HG03378 (cell line): ENCODE measurements at regions not wholly inside any gene's neighbourhood (a gene's known extent, or its start where the extent isn't known, plus 50 kb on each side); places are given as distances from the start of the nearest gene placed in this dataset.
"Not testable (repeated sequence)": the region's sequence is repeated elsewhere in the genome, so short reads cannot be mapped to it uniquely, and the experiment has no call there.

Experiments
- ATAC-seq: cut with Tn5 transposase; IDR thresholded peaks from one replicate; pipeline ENCODE4 v1.9.1; 2021; ENCODE audit warnings: mild to moderate bottlenecking, moderate library complexity; ENCODE audit not compliant: unreplicated experiment

DNA sequence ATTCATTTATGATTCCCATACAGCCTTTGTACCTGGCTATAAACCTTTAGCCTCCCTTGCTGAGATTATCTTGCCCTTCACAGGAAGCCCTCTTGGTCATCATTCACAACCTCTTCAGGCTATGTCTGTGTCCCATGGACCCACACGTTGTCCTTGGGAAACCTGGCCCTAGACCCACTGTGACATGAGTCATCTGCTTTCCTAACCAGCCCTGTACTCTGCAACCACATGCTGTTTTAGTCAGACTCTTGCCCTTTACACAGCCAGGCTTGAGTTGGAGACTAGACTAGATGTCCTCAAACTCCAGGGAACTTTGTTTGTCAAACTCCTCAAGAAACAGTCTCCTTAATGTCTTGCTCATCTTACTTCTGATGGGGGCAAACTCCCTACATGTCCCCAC lies 229.3 kb upstream of the ZSWIM2 start:
- no peak for ATAC-seq

DNA sequence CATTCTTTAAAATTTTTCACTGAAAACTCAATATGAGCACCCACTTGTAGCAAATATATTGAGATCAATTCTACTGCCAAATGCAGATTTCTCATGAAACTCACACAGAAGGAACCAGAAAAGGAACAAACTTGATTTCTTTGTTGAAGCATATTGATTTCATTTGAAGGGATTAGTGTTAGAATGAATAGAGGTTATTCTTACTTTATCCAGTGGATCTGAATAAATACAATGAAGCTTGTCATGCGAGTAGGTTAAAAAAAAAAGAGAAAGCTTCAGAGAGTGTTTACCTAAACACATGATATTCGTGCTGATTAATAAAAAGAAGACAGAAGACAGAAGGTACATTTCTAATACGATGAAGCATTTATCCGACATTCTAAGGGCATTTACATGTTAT lies 226.7 kb upstream of the ZSWIM2 start:
- ATAC-seq, result no peak

DNA sequence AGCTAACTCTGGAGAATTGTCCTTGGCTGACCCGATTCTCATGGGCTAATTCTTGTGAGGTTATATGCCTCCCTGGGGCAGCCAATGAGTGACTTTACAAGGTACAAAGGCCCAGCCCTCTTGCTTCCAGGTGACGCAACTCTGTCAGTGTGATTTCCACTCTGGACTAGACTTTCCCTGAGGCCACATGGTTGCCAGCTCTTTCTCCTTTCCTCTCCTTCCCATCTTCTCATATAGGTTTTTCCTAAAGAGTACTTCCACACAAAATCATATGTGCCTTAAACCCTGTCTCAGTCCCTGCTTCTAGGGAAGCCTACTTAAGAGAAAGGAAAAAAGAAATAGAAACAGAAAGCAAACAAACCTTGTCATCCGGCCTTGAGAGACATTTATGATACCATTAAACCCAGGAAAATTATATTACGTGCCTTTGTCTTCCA lies 226.2 kb upstream of the ZSWIM2 start:
- ATAC-seq, result no peak

DNA sequence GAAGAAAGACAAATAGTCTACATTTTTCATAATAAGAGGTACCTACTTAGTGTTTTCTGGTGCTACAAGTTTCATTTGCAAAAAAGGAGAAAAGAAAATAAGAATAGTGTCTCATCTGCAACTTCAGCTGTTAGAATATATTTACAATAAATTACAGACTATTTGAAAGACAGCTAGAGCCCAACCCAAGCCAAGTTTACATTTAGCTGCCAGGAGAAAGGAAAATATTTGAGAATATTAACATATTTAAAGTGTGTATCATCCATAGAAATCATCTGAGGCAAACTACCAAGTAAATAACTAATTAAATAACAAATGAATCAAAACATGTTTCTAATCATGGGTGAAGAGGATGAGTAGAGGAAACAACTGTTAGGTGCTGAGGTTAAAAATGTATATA lies 209.2 kb upstream of the ZSWIM2 start:
- ATAC-seq, result no peak

DNA sequence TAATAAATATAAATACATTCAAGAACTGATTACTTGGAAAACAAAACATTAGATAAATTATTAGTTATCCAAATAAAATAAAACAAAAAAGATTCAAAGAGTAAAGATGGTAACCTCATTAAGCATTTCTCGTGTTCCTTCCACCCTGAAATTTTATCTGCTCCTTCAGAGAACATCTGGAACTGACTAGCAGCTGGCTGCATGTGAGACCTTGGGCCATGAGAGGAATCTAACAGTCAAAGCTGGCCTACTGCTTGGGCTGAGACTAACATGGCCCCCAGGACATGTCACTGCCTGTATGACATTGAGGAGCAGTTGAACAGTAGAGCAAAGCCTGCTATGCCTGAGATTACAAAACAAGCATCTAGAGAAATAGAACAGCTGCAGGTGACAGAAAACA lies 208.5 kb upstream of the ZSWIM2 start:
- no peak for ATAC-seq

DNA sequence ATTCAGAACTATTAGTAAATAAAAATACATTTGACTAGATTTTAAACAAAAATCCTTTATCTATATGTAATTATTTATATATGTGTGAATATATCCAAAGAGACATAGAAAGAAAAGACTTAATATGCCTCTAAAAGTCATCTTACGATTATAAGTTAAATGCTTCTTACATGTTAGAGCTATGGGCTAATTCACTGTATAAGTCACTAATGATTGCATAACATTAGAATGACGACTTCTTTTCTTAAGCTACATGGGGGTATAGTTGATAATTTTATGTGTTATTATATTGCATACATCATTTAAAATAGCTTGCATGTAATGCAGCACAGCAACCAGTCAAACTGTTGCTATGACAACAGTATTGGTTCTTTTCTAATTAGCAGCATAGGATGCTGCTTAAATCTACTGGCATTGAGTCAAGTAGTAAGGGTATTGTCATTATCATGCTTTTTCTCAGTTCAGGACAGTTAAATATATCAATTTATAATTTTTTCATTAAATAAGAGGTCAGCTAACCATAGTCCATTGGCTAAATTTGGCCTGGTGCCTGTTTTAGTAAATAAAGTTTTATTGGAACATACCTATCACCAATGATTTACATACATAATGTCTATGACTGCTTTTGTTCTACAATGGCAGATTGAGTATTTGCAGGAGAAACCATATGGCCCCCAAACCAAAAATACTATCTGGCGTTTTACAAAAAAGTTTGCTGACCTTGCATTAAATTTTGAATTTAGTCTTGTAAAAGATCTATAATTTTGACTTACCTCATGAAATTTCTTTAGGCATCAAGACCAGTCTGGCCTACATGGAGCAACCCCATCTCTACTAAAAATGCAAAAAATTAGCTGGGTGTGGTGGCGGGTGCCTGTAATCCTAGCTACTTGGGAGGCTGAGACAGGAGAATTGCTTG lies 207.7 kb upstream of the ZSWIM2 start:
- ATAC-seq, result no peak

DNA sequence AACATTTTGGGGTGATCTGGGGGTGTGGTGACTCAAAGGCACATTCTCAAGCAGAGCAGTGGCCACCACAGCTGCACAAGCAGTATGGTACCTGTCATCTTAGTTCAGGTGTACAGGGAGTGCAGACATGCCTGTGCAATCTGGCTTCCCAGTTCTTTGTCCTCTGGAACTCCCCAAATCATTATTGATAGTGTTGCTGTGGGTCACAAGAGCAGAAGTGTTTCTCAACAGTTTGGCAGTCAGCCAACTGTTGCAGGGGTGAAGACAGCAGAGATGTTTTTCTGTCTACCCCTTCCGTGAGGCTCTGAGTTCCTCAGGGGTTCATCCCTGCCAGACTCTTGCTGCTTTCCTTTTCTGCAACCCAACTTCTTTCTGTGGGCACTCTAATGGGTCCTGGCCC lies 206.5 kb upstream of the ZSWIM2 start:
- no peak for ATAC-seq

DNA sequence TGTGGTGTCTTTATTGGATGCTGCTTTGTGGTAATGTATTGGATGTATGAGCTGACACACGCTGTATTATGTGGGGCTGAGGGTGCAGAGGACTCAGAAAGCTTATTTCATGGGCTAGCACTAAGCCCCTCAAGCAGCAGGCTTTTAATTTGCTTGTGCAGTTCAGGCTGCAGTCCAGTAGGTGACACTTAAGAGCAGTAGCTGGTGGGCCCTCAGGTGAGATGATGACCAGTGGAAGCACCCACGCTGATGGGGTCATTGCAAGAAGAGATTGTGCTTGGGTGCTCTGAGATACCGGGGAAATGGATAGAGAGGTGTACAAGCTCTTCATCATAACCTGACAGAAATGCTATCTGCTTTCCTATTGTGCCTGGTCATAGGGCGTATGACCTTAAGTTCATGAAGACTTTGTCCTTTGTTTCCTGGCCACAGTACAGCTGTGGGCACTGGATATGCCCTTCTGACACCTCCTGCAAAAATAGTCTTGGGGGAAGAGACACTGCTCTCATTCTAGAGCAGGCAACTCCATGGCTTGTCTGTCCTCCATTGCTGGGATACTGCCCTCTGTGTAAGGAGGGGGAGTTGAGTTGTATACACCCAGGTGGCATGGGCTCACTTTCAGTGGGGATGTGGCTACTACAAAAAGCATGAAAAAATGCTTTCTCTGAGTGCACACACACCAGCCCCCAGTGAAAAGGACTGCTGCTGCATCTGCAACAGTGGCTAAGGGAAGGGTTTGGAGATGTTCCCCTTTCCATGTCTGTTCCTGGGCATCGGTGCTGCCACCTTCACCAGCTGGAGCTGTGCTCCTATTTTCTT lies 205.7 kb upstream of the ZSWIM2 start:
- ATAC-seq, result no peak

DNA sequence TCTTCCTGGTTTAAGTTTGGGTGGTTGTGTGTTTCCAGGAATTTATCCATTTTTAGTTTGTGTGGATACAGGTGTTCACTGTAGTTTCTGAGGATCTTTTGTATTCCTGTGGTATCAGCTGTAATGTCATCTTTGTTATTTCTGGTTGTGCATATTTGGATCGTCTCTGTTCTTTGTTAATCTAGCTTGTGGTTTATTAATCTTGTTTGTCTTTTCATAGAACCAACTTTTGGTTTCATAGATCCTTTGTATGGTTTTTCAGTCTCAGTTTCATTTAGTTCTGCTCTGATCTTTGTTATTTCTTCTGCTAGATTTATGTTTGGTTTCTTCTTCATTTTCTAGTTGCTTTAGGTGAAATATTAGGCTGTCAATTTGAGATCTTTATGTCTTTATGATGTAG lies 202.4 kb upstream of the ZSWIM2 start:
- ATAC-seq, result peak; percentile 85

DNA sequence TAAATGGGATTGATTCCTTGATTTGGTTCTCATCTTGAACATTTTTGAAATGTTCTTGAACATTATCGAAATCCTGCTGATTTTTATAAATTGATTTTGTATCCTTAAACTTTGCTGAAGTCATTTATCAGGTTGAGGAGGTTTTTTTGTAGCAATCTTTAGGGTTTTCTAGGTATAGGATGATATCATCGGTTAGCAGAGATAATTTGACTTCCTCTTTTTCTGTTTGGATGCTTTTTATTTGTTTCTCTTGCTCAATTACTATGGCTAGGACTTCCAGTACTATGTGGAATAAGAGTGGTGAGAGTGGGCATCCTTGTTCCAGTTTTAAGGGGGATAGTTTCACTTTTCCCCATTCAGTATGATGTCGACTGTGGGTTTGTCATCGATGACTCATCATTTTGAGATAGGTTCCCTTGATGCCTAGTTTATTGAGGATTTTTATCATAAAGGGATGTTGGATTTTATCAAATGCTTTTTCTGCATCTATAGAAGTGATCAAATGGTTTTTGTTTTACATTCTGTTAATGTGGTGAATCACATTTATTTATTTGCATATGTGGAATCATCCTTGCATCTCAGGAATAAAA lies 201.5 kb upstream of the ZSWIM2 start:
- ATAC-seq, result no peak

DNA sequence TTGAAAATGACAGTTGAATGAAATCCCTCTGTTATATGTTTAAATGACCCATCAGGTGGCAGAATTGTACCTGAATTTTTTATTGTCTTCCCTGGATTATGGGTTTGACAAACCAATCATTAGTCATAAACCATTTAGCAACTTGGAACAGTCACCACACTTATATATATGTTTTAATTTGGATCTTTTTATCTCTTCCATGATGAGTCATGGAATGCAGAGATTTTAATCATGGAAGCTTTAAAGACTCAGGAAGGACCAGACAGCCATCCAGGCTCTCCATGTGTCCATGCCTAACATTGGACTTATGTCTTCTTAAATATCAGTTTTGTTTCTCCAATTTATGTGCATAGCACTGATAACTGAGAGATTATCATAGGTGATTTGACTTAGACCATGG lies 188.3 kb upstream of the ZSWIM2 start:
- ATAC-seq, result no peak

DNA sequence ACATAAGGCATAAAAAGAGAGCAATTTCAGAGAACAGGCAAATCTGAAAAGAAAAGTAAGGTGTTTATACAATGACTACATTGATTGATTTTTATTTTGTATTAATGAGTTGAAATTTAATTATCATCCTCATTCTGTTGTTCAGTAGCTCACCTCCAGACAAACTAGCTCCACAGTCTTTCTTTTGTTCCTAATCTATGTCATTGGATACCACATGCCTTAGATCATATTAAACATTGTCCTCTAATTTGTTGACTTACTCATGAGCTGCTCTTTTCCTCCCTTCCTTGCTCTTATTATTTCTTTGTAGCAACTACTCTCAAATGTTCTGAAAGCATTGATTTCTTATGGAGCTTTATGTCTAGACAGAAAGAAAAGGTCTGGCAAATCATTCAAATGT lies 185.5 kb upstream of the ZSWIM2 start:
- no peak for ATAC-seq

DNA sequence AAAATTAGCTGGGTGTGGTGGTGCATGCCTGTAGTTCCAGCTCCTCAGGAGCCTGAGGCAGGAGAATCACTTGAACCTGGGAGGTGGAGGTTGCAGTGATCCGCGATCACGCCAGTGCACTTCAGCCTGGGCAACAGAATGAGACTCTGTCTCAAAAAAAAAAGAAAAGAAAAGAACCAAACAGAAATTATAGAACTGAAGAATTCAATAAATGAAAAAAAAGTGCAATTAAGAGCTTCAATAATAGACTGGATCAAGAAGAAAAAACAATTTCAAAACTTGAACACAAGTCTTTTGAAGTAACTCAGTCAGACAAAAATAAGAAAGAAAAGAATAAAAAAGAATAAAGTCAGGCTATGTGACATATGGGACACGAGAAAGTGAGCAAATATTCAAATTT lies 175.8 kb upstream of the ZSWIM2 start:
- ATAC-seq, result no peak

DNA sequence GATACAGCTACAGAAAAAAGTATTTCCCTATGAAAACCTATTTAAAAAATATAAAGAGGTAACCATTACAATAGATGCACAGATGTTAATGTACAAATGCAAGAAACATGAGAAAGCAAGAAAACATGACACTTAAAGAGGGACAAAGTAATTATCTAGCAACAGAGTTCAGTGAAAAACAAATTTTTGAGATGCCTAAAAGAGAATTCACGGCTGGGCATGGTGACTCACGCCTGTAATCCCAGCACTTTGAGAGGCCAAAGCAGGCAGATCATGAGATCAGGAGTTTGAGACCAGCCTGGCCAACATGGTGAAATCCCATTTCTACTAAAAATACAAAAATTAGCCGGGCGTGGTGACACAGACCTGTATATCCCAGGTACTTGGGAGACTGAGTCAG lies 175.0 kb upstream of the ZSWIM2 start:
- not testable (repeated sequence) for ATAC-seq

DNA sequence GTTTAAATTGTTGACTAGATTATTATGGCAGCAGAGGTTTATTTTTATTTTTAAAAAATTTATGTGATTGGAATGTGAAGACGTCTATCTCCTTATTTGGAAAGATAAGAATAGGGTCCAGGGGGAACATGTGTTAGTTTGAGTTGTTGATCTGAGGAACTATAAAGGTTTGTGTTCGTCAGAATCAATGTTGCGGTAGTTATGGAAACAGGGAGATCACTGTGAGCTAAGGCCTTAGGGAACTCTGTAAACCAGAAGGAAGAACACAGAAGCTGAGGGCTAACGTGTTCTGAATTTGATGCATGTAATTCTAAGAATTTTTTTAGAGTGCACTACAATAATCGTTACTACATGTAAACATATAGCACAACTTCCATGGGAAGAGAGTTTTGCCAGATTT lies 168.5 kb upstream of the ZSWIM2 start:
- no peak for ATAC-seq

DNA sequence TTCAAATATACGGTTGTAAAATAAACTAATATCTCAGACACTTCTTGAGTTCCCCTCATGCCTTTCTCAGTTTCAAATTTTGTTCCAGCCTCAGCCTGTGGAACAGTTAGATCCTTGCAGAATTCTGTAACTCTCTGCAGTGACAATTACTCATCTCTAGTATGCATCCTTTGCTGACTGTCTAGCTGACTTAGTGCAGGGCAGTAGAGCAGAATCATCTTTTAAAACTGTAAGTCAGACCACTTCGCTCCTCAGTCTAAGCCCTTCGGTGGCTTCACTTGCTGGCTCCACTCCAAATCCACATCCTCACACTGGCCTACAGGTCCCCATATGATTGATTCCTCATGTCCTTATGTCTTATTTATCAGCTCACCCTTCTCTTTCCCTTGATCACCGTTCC lies 164.1 kb upstream of the ZSWIM2 start:
- ATAC-seq, result no peak

DNA sequence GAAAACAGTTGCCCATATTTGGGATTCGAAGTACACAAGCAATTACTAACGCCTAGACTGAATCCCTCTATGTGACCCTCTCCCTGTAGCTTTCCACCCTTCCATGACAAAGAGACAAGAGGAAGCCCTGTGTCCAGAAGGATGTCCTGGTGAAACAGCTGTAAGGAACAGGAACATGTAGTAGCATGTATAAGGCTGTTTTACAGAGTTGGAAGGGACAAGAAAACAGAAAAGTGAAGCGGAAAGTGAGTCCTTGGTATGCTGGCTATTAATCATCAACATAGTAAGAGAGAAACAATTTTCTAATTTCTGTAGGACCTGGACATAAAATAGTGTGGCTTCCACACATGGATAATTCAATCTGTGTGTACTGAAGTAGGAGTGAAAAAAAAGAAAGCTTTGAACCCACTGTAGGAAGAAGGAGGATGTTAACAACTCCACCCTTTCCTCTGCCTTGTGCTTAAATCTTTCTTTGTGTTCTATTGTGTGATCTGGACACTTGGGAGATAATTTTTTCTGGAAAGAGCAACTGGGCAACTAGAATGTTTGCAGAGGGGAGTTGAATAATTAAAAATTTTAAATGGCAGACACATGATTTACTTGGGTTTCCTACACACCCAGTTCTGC lies 162.3 kb upstream of the ZSWIM2 start:
- ATAC-seq, result no peak

DNA sequence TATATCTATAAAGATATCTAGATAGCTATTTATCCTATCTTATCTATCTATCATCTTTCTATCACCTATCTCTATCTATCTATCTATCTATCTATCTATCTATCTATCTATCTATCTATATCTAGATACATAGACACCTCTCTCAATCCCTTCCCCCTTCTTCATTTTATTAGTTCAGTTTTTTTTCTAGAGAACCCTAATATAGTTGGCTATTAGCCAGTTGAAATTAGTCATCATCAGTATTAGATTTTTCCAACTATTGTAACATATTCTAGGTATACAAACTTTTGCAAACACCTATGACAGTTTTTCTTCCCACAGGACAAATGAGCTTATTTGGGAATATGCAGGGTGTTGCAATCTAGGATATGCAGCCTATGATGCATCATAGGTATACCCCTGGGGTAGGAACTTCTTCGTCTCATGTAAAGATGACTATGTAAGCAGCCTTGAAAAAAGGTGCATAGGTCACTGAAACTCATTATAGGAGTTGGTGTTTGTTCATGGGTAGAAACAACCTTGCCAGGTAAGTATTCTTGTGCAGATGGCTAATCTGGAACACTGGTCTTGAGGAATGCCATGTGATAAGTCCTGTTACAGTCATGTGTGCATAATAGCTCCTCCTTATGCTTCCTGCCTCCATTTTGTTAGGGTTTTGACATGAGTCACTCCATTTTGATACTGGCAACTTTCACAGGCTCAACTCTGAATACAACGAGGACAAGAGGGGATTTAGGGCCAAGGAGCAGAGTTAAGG lies 160.7 kb upstream of the ZSWIM2 start:
- ATAC-seq, result no peak

DNA sequence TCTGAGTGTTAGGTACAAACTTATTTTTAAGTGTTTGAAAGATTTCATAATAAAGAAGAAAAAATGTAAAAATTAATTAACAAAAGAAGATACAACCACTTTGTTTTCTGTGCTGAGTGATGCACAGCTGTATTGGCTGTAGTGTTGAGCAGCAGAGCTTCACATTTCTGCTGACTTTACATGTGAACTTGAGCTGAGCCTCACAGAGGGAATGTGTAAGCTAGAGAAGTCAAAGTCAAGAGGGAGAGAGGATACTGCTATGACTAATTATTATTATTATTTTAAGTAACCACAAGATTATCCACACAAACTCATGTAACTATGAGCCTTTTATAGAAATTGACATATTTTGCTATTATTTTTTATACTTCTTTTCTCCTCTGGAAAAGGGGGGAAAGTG lies 159.1 kb upstream of the ZSWIM2 start:
- ATAC-seq, result no peak

DNA sequence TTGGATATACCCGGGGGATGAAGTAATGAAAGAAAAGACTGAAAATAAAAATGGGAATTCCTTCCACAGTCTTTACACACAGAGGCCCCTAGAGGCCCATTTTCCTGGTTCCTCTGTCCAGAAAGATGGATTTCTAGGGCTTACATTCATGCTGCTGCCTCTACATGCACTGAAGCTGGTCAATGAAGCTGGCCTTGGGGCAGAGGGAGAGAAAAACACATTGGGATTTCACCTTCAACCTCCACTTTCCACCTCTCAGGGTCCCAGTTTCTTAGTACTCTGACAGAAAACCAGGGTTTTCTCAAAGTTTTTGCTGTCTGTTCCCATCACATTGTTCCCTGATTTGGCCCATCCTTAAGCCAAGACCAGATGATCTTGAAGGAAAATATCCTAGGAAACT lies 154.6 kb upstream of the ZSWIM2 start:
- ATAC-seq, result no peak
